NT2/D1 (cell line): ENCODE measurements at regions not wholly inside any gene's neighbourhood (a gene's known extent, or its start where the extent isn't known, plus 50 kb on each side); places are given as distances from the start of the nearest gene placed in this dataset.

Experiments
- SUZ12 ChIP-seq: IDR thresholded peaks from 2 replicates; pipeline ENCODE4 v1.6.1; 2011; ENCODE audit not compliant: insufficient read length, insufficient read depth; ENCODE audit errors: extremely low read depth
- ZNF274 ChIP-seq: IDR thresholded peaks from 2 replicates; pipeline ENCODE4 v1.6.1; 2011; ENCODE audit warnings: mild to moderate bottlenecking, low read depth, low read length

DNA sequence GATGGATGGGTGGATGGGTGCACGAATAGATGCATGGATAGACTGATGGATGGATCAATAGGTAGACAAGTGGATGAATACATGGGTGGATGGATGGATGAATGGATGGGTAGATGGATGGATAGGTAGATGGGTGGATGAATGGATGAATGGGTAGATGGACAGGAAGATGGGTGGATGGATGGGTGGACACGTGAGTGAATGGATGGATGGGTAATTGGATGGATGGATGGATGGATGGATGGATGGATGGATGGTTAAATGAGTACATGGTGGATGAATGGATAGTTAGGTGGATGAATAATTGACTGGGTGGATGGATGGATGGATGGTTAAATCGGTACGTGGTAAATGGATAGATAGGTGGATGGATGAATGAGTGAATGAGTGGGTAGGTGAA is 89.7 kb upstream of the ZNF469 start:
- TF ChIP-seq SUZ12 (no peak), ZNF274 (no peak)
